ENCODE measurements at regions not wholly inside any gene's neighbourhood (a gene's known extent, or its start where the extent isn't known, plus 50 kb on each side); places are given as distances from the start of the nearest gene placed in this dataset.

DNA sequence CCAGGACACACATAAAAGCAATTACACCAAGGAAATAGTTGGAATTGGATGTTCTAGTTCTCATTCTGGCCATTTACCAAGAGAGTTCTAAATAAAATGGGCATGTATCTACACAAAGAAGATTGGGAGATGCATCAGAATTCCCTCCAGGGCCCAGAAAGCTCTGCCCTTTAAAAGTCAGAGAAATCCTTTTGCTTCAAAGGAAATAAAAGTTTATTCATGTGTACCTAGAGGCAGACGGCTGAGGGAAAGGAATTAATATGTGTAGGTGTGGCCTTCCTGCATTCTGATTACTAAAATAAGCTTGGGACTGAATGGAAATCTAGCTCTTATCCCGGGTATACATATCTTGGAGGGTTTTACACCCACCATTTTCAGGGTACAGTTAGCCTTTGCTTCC, 719.4 kb downstream of the SEMA5A start:
- Histone ChIP-seq H3K27me3 (ENCODE audit: control insufficient read depth, low read length) (no peaks in the 10 kb centered on the region), H4K20me1 (ENCODE audit: control insufficient read depth, insufficient read depth, low read depth, low read length) (no peaks in the 10 kb centered on the region), H3K9me3 (ENCODE audit: control insufficient read depth, insufficient read depth, low read length) (no peaks in the 10 kb centered on the region), H3K4me1 (ENCODE audit: control insufficient read depth, low read length) (no peaks in the 10 kb centered on the region), H3K4me2 (ENCODE audit: low read length) (no peak overlapping the region), H3K79me2 (ENCODE audit: control insufficient read depth, low read length) (no peaks in the 10 kb centered on the region), H3F3A (ENCODE audit: control insufficient read depth, insufficient read depth) (no peaks in the 10 kb centered on the region), H3K27ac (ENCODE audit: low read depth, low read length) (no peak overlapping the region), H3K4me3 (ENCODE audit: low read length) (no peak overlapping the region), H3K36me3 (ENCODE audit: control insufficient read depth, low read length) (no peaks in the 10 kb centered on the region), H3K9me2 (replicated peaks; ENCODE audit: control insufficient read depth, low read length) (no peaks in the 10 kb centered on the region)
- no peak for TF ChIP-seq EZH2phosphoT487 (IDR thresholded peaks at IDR 0.05; ENCODE audit: borderline replicate concordance, low read length)
- TF ChIP-seq, protein P1, sequence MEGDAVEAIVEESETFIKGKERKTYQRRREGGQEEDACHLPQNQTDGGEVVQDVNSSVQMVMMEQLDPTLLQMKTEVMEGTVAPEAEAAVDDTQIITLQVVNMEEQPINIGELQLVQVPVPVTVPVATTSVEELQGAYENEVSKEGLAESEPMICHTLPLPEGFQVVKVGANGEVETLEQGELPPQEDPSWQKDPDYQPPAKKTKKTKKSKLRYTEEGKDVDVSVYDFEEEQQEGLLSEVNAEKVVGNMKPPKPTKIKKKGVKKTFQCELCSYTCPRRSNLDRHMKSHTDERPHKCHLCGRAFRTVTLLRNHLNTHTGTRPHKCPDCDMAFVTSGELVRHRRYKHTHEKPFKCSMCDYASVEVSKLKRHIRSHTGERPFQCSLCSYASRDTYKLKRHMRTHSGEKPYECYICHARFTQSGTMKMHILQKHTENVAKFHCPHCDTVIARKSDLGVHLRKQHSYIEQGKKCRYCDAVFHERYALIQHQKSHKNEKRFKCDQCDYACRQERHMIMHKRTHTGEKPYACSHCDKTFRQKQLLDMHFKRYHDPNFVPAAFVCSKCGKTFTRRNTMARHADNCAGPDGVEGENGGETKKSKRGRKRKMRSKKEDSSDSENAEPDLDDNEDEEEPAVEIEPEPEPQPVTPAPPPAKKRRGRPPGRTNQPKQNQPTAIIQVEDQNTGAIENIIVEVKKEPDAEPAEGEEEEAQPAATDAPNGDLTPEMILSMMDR (IDR thresholded peaks at IDR 0.05; ENCODE audit: low read depth, low read length, poor library complexity, severe bottlenecking), result no peak

- TF ChIP-seq, protein P1 (IDR thresholded peaks at IDR 0.05; ENCODE audit: low read depth, low read length, poor library complexity, severe bottlenecking), result no peak
- no peak for TF ChIP-seq EZH2phosphoT487 (IDR thresholded peaks at IDR 0.05; ENCODE audit: borderline replicate concordance, low read length)
- Histone ChIP-seq H3K9me2 (replicated peaks; ENCODE audit: control insufficient read depth, low read length) (no peaks in the 10 kb centered on the region), H3K4me1 (ENCODE audit: control insufficient read depth, low read length) (no peaks in the 10 kb centered on the region), H3K4me2 (ENCODE audit: low read length) (no peak overlapping the region), H3K36me3 (ENCODE audit: control insufficient read depth, low read length) (no peaks in the 10 kb centered on the region), H3K9me3 (ENCODE audit: control insufficient read depth, insufficient read depth, low read length) (no peaks in the 10 kb centered on the region), H3K4me3 (ENCODE audit: low read length) (no peak overlapping the region), H3K27ac (ENCODE audit: low read depth, low read length) (no peak overlapping the region), H3K27me3 (ENCODE audit: control insufficient read depth, low read length) (no peaks in the 10 kb centered on the region), H3K79me2 (ENCODE audit: control insufficient read depth, low read length) (no peaks in the 10 kb centered on the region), H3F3A (ENCODE audit: control insufficient read depth, insufficient read depth) (no peaks in the 10 kb centered on the region), H4K20me1 (ENCODE audit: control insufficient read depth, insufficient read depth, low read depth, low read length) (no peaks in the 10 kb centered on the region)
These were observed 718.2 kb downstream of the SEMA5A start for GRCh38 chr5:8827696-8828095.

DNA sequence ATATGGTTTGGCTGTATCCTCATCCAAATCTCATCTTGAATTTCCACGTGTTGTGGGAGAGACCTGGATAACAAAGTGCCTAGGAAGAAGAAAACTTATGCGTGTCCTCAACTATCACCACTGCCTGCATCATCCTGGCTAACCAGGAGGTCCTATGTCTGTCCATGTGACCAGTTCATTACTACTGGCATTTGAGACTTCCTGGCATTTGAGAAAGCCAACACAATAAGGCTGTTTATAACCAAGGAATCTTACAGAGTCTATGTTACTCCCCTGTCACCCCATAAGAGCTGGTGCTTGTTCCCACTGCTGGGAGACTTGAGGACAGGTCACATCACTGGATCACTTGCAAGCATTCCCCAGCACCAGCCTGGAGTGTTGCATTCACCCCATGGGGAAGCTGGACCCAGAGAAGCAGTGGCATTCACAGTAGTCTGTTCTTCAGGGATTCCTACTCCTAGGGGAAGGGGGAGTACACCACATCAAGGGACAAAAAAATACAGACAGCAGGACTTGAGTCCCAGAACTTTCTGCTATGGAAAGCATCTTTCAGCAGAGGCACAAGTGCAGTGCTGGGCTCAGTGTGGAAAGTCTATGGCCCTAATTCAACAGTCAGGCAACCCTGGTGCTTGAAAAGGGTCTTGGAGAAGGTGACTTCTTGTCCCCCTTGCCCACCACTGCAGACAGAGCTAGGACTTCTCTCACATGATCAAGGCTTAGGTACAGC, 717.1 kb downstream of the SEMA5A start:
- Histone ChIP-seq H3K9me2 (replicated peaks; ENCODE audit: control insufficient read depth, low read length) (no peaks in the 10 kb centered on the region), H3K9me3 (ENCODE audit: control insufficient read depth, insufficient read depth, low read length) (no peaks in the 10 kb centered on the region), H3F3A (ENCODE audit: control insufficient read depth, insufficient read depth) (no peaks in the 10 kb centered on the region), H3K4me2 (ENCODE audit: low read length) (no peak overlapping the region), H4K20me1 (ENCODE audit: control insufficient read depth, insufficient read depth, low read depth, low read length) (no peaks in the 10 kb centered on the region), H3K27ac (ENCODE audit: low read depth, low read length) (no peak overlapping the region), H3K79me2 (ENCODE audit: control insufficient read depth, low read length) (no peaks in the 10 kb centered on the region), H3K27me3 (ENCODE audit: control insufficient read depth, low read length) (no peaks in the 10 kb centered on the region), H3K4me1 (ENCODE audit: control insufficient read depth, low read length) (no peaks in the 10 kb centered on the region), H3K4me3 (ENCODE audit: low read length) (no peak overlapping the region), H3K36me3 (ENCODE audit: control insufficient read depth, low read length) (no peaks in the 10 kb centered on the region)
- TF ChIP-seq EZH2phosphoT487 (IDR thresholded peaks at IDR 0.05; ENCODE audit: borderline replicate concordance, low read length), result no peak
- TF ChIP-seq, protein P1 (IDR thresholded peaks at IDR 0.05; ENCODE audit: low read depth, low read length, poor library complexity, severe bottlenecking), result no peak
